SH-SY5Y (cell line): ENCODE measurements at regions not wholly inside any gene's neighbourhood (a gene's known extent, or its start where the extent isn't known, plus 50 kb on each side); places are given as distances from the start of the nearest gene placed in this dataset.

Experiments used
- GATA2 ChIP-seq: IDR thresholded peaks from 2 replicates; pipeline ENCODE4 v1.6.1; 2011; ENCODE audit warnings: mild to moderate bottlenecking, low read depth, low read length
- GATA3 ChIP-seq: IDR thresholded peaks from 2 replicates; pipeline ENCODE4 v1.6.1; 2011; ENCODE audit warnings: low read depth, mild to moderate bottlenecking, low read length, moderate library complexity

GRCh38 chr11:97968071-97968470 is 1052.7 kb upstream of the CNTN5 start:
- TF ChIP-seq GATA2 (no peak), GATA3 (no peak)

- TF ChIP-seq GATA2 = no peak
- no peak for TF ChIP-seq GATA3
These were observed 1048.0 kb upstream of the CNTN5 start for GRCh38 chr11:97972731-97973130.

GRCh38 chr11:97973352-97973857 is 1047.3 kb upstream of the CNTN5 start:
- no peak for TF ChIP-seq GATA2
- no peak for TF ChIP-seq GATA3

- TF ChIP-seq GATA2 (no peak), GATA3 (no peak)
These were observed 1045.8 kb upstream of the CNTN5 start for GRCh38 chr11:97974798-97975498.

GRCh38 chr11:97977726-97978125 is 1043.0 kb upstream of the CNTN5 start:
- TF ChIP-seq GATA2 (no peak), GATA3 (no peak)

- TF ChIP-seq GATA3 (no peak), GATA2 (no peak)
These were observed 1041.0 kb upstream of the CNTN5 start for GRCh38 chr11:97979741-97980140.

GRCh38 chr11:97982512-97982911 is 1038.2 kb upstream of the CNTN5 start:
- TF ChIP-seq GATA2 (no peak), GATA3 (no peak)

GRCh38 chr11:97989121-97989520 is 1031.6 kb upstream of the CNTN5 start:
- TF ChIP-seq GATA2 = no peak
- TF ChIP-seq GATA3 = no peak

- TF ChIP-seq GATA2 = no peak
- TF ChIP-seq GATA3 = no peak
These were observed 1030.4 kb upstream of the CNTN5 start for GRCh38 chr11:97990162-97990920.

GRCh38 chr11:97993562-97993961 is 1027.2 kb upstream of the CNTN5 start:
- TF ChIP-seq GATA3 = no peak
- TF ChIP-seq GATA2 = no peak

GRCh38 chr11:97995874-97996273 is 1024.9 kb upstream of the CNTN5 start:
- TF ChIP-seq GATA3 (no peak), GATA2 (no peak)

GRCh38 chr11:97996762-97997161 is 1024.0 kb upstream of the CNTN5 start:
- TF ChIP-seq GATA3 (no peak), GATA2 (no peak)

- TF ChIP-seq GATA2 = no peak
- no peak for TF ChIP-seq GATA3
These were observed 1017.0 kb upstream of the CNTN5 start for GRCh38 chr11:98003606-98004371.

GRCh38 chr11:98007072-98007471 is 1013.7 kb upstream of the CNTN5 start:
- TF ChIP-seq GATA3 (no peak), GATA2 (no peak)
